SK-N-SH (cell line): ENCODE measurements at regions not wholly inside any gene's neighbourhood (a gene's known extent, or its start where the extent isn't known, plus 50 kb on each side); places are given as distances from the start of the nearest gene placed in this dataset.

Source experiments
- CTCF ChIP-seq: fragments of 200-600 bp; sonication (generic); IDR thresholded peaks from 2 replicates; pipeline ENCODE4 v1.6.1; 2017; ENCODE audit warnings: antibody characterized with exemption, mild to moderate bottlenecking, moderate library complexity
- JUND ChIP-seq: IDR thresholded peaks from 2 replicates; pipeline ENCODE4 v1.4.0; 2012
- MAX ChIP-seq: IDR thresholded peaks from 2 replicates; pipeline ENCODE4 v1.4.0; 2012; ENCODE audit warnings: low read depth
- MXI1 ChIP-seq: IDR thresholded peaks from 2 replicates; pipeline ENCODE4 v1.6.1; 2012; ENCODE audit warnings: mild to moderate bottlenecking, low read depth, low read length, improper control_type of control experiment
- NFIC ChIP-seq: IDR thresholded peaks from 2 replicates; pipeline ENCODE4 v1.4.0; 2012; ENCODE audit warnings: borderline replicate concordance
- POLR2AphosphoS5 ChIP-seq: IDR thresholded peaks from 2 replicates; pipeline ENCODE4 v1.6.1; 2012; ENCODE audit warnings: low read depth, low read length
- RAD21 ChIP-seq: IDR thresholded peaks from 2 replicates; pipeline ENCODE4 v1.6.1; 2012; ENCODE audit warnings: mild to moderate bottlenecking, low read length
- RCOR1 ChIP-seq: fragments of 150-350 bp; IDR thresholded peaks from 2 replicates; pipeline ENCODE4 v1.6.1; 2017; ENCODE audit warnings: antibody characterized with exemption, low read length
- TAF1 ChIP-seq: IDR thresholded peaks from 2 replicates; pipeline ENCODE4 v1.6.1; 2012; ENCODE audit warnings: low read depth, mild to moderate bottlenecking, low read length, moderate library complexity, borderline replicate concordance
- TF ChIP-seq, protein P1 (sequence below): fragments of 150-350 bp; IDR thresholded peaks from 2 replicates; pipeline ENCODE4 v1.6.1; 2016; ENCODE audit warnings: mild to moderate bottlenecking, low read depth, low read length

GRCh38 chr2:122523143-122523542, 767.7 kb downstream of the TSN start:
- TF ChIP-seq RAD21, result no peak
- TF ChIP-seq POLR2AphosphoS5, result no peak
- TF ChIP-seq CTCF, result no peak
- TF ChIP-seq, protein P1, sequence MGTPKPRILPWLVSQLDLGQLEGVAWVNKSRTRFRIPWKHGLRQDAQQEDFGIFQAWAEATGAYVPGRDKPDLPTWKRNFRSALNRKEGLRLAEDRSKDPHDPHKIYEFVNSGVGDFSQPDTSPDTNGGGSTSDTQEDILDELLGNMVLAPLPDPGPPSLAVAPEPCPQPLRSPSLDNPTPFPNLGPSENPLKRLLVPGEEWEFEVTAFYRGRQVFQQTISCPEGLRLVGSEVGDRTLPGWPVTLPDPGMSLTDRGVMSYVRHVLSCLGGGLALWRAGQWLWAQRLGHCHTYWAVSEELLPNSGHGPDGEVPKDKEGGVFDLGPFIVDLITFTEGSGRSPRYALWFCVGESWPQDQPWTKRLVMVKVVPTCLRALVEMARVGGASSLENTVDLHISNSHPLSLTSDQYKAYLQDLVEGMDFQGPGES, result no peak
- no peak for TF ChIP-seq TAF1
- TF ChIP-seq MXI1, result no peak
- TF ChIP-seq RCOR1, result no peak
- no peak for TF ChIP-seq NFIC
- TF ChIP-seq MAX, result no peak
- TF ChIP-seq JUND, result no peak
